GM18499 (cell line): ENCODE measurements at regions not wholly inside any gene's neighbourhood (a gene's known extent, or its start where the extent isn't known, plus 50 kb on each side); places are given as distances from the start of the nearest gene placed in this dataset.
"Not testable (repeated sequence)": the region's sequence is repeated elsewhere in the genome, so short reads cannot be mapped to it uniquely, and the experiment has no call there.

Experiments
- ATAC-seq: cut with Tn5 transposase; IDR thresholded peaks from one replicate; pipeline ENCODE4 v1.9.1; 2021; ENCODE audit warnings: moderate number of reproducible peaks; ENCODE audit not compliant: insufficient read depth, unreplicated experiment

DNA sequence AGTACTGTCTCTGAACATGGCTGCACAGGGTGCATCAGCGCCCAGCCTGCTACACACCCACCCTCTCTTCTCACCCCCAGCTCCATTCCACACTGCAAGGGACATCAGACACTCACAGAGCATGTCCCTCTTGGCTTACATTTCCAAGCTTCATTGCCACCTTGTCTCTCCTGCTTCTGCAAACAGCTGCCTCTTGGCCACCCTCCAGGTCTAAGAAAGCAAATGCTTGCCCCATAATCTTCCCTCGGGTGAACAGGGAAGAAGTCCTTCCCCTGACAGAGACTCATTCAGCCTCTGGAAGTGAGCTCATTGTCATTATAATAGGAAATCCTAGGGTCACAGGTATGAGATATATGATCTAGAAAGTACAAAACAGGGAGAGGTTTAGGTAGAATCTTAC lies 505.2 kb downstream of the RMST start:
- no peak for ATAC-seq

DNA sequence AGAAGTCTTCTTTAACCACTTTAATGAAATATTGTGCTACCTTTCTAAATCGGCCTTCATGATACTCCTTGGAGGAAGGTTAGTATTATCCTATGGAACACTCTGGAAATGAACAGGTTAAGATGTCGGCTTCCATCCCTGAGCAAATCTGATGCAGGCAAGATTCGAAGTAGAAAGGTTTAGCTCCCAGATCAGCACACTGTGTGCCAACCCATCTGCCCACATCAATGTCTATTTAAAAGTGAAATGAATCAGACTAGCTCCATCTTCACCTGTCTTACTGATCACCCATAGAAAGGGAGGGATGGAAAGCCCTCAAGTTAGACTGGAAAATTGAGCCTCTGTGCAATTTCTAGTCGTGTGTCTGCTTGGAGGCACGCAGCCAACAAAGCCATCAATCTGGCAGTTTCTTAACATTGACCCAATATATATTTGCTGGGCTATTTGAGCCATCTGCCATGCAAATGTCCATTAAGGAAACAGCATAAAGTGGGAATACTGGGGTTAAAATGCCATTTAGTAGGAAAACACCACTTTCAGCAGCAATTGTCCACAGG lies 506.1 kb downstream of the RMST start:
- no peak for ATAC-seq

DNA sequence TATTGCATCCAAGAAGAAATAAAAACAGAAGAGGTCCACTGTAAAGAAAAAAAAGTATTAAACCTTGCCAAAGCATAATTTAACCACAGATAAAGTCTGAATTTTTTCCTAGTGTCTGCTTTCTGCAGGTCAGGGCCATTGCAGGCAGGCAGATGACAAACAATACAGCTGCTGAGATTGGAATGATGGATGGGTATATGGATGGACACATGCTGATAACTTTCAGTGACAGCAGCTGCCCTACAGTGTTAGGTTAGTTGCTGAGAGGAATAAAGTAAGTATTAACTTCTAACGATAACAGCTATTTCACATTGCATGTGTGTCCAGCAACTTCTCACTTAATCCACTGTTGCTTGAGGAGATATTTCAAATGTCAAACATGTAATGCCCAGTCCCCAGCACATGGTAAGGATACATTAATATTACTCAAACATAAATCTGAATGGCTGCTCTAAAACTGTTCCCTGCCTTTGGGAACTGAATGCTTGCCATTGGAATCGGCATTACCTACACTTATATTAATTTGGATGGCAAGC lies 515.3 kb downstream of the RMST start:
- ATAC-seq, result no peak

DNA sequence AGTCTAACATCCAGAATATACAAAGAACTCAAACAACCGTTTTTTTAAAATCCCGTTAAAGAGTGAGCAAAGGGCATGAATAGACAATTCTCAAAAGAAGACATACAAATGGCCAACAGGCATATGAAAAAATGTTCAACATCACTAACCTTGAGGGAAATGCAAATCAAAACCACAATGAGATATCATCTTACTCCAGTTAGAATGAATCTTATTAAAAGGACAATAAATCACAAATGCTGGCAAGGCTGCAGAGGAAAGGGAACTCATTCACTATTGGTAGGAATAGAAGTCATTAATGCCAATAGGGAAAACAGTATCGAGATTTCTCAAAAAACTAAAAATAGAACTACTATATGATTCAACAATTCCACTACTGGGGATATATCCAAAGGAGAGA lies 520.1 kb downstream of the RMST start:
- ATAC-seq, result no peak

DNA sequence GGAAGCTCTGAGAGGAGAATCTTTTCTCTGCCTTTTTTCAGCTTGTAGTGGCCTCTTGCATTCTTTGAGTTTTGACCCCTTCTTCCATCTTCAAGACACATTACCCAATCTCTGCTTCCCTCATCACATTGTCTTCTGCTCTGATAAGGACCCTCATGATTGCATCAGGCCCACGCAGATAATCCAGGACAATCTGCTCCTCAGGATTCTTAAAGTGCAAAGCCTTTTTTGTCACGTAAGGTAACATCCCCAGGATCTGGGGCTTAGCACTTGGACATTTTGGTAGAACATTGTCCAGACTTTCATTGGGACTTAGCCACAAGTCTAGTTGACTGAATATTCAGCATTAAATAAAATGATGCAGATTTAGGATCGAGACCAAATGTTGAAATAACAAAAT lies 521.2 kb downstream of the RMST start:
- no peak for ATAC-seq

DNA sequence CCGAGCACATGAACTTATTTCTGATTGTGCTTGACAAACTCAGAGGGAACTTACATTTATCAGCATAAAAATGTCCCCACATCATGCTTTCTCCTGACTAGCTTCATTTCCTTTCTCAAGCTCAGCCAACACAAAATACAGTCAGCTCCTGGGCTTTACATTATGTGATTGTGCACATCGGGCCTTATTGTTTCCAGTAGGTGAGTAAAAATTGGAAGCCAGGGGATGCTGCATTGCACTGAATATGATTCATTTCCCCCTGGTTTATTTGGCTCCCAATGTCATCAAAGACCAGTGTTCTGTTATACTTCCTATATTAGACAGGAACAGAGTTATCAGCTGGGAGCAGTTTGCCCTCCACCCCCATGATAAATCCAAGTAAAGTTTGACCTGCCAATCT lies 521.8 kb downstream of the RMST start:
- ATAC-seq, result no peak

DNA sequence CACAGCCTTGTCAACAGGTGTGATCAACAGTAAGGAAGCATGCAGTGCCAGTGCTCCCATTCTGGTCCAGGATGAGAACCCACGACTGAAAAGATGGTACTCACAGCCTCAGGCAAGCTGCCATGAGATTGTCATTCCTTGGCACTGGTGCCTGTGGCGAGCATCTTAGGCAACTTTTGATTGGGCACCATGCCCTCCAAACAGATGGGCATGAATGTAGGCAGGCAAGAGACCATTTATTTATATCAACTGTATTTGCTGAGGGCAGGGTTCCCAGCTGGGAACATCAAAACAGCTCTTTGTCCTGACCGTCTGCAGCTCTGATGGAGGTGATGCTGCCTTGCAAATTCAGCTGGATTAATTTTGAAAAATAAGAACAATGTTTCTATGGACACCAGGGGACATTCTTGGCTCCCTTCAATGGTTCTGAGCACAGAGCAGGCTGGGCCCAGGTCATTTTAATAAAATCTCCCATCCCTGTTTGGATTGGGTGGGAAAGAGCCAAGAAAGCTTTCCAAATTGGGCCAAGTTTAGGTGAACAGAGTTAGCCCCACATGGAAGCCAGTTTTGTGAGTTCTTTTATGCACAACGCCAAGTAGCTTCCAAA lies 522.5 kb downstream of the RMST start:
- no peak for ATAC-seq

DNA sequence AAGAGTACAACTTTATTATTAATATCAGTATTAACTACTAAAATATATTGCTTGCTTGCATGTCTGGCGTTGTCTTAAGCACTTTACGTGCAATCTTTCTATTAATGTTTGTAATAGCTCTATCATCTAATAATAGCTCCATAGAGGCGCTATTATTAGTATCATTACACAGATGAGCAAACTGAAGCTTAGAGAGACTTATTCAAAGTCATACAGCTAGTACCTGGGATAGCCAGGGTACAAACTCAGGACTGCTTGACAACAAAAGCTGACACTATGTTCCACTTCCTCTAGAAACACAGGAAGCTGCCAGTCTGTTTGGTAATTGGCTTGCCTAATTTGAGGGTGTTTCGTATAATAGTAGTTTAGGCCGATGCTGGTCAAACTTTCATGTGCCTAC lies 523.2 kb downstream of the RMST start:
- ATAC-seq, result no peak

DNA sequence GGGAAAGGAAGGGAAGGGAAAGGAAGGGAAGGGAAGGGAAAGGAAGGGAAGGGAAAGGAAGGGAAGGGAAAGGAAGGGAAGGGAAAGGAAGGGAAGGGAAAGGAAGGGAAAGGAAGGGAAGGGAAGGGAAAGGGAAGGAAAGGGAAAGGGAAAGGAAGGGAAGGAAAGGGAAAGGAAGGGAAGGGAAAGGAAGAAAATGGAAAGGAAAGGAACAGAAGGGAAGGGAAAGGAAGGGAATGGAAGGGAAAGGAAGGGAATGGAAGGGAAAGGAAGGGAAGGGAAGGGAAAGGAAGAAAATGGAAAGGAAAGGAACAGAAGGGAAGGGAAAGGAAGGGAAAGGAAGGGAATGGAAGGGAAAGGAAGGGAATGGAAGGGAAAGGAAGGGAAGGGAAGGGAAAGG lies 526.0 kb downstream of the RMST start:
- not testable (repeated sequence) for ATAC-seq

DNA sequence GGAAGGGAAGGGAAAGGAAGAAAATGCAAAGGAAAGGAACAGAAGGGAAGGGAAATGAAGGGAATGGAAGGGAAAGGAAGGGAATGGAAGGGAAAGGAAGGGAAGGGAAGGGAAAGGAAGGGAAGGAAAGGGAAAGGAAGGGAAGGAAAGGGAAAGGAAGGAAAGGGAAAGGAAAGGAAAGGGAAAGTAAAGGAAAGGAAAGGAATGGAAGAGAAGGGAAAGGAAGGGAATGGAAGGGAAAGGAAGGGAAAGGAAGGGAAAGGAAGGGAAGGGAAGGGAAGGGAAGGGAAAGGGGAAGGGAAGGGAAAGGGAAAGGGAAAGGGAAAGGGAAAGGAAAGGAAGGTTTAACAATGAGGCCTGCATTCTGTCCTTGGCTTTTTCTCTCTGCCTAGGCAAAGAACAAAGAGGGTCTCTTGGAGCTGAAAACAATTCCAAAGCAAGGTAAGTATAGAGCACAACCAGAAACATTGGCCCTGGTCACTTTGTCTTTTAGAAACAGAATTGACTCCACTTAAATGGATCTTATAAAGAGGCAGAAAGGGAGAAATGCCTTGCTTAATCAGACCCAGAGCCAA lies 525.9 kb upstream of the TMPO start:
- ATAC-seq, result no peak

DNA sequence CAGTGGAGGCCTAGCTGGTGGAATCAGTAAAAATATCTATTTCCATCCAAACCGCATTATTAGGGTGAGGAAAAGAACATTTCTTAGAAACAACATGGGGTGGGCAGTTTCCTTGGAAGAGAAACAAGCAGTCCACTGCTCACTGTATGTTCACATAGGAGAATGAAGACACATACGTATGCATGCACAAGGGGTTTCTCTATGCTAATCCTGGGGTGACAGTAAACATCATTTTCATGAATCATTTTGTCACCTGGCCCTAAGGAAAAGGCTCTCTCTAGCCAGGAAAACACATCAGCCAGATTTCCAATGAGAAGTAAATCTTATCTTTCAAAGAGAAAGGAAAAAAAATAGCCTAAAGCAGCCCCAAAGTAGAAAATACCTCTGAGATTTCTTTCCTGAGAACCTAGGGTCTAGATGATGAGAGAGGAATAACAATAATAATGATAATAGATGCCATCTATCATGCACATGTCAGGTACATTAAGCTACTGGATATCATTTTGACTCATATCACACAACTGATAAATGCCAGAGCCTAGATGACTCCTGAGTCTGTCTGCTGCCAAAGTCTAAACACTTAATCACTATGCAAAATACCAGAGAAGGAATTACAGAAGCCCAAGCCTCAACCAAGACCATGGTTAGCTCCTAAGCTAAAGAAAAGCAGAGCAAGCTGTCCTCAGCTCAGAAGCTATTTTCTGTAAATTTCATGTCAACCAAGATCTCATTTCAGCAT lies 520.5 kb upstream of the TMPO start:
- ATAC-seq, result no peak

DNA sequence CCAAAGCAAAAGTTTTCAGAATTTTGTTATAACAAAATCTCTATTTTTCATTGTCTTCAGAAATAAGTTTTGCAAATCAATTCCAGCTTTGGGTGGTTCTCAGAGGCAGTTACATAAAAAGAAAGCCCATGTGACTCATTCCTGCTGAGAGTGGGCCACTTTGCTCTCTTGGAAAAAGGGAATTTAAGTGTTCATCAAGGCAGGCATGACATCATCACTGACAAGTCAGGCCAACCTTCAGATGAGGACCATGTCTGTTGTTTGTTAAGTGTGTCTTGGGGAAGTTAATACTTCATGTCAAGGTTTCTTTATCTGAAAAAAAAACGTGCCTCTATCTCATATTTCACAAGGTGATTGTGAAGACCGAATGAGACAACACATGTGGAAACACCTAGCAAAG lies 519.8 kb upstream of the TMPO start:
- no peak for ATAC-seq

DNA sequence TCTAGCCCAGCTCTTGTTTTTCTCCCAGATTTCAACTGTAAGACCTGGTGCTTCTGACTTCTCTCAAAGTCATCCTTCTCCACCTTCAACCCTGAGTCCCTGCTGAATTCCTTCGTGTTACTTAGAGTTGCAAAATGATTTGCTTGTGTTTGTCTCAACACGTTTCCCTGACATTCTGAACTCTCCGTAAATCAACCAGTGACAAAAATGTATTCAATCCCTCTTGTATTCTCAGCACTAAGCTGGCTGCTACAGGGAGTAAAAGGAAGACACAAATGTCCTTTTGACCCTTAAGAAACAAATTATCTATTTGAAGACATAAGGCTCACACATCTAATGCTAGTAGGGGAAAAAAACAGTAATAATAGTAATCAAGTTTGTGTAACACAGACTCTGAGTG lies 514.0 kb upstream of the TMPO start:
- no peak for ATAC-seq

DNA sequence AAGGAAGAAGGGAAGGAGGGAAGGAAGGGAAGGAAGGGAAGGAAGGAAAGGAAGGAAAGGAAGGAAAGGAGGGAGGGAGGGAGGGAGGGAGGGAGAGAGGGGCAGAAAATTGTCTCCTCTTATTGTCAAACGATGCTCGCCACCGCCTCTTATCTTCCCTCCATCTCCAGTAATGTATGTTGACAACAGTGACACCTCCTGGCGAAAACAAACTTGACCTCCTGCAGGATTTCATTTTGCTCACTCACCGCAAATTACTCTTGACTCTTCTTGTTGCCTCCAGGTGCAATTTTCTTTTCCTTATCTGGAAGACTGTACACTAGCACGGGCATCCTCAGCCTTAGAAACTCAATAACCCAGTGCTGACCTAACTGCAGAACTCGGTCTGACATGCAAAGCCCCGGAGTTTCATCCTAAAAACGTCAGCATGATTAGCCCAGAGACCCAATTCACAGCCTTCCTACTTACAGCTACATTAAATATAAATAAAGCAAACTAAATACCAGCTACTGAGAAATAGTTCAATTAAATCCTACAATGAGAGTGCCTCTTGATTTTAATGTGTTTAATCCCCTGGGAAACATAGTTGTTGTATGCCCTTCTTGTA lies 512.4 kb upstream of the TMPO start:
- ATAC-seq, result no peak

DNA sequence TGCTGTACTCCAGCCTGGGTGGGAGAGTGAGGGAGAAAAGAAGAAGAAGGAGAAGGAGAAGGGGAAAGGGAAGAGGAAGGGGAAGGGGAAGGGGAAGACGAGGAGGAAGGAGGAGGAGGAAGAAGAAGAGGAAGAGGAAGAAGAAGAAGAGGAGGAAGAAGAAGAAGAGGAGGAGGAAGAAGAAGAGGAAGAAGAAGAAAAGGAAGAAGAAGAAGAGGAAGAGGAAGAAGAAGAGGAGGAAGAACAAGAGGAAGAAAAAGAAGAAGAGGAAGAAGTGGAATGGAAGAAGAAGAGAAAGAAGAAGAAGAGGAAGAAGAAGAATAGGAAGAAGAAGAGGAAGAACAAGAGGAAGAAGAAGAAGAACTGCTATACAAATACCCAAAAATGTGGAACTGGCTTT lies 507.4 kb upstream of the TMPO start:
- no peak for ATAC-seq

DNA sequence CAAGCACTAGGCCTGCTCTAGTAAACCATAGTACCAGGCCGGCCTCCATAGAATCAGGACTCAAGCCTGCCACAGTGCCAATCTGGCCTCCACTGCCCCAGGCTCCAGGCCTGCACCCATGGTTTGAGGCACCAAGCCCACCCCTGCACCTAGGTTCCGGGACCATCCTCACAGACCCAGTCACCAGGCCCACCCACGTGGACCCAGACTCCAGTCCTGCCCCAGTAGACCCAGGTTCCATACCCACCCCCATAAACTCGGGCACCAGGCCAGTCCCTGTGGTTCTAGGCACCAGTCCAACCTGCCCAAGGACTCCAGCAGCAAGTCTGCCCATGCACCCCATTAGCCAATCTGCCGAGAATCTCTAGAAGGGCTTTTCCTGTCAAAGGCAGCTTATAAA lies 501.8 kb upstream of the TMPO start:
- no peak for ATAC-seq

DNA sequence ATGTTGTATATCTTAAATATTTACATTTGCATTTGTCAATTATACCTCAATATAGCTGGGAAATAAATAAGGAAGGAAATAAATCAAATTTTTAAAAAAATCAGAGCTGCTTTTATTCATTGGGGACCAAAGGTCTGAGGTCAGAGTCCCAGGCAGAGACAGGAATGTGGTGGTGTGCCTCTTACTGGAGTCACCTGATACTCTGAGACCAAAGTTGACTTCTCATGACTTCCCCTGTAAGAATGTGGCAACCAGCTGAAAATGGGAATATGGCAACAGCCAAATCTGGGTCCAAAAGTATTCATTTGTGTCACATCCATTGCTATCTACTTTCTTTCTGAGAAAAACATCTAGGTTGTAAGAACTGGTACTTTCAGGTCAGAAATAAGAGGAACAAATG lies 496.6 kb upstream of the TMPO start:
- ATAC-seq, result no peak

DNA sequence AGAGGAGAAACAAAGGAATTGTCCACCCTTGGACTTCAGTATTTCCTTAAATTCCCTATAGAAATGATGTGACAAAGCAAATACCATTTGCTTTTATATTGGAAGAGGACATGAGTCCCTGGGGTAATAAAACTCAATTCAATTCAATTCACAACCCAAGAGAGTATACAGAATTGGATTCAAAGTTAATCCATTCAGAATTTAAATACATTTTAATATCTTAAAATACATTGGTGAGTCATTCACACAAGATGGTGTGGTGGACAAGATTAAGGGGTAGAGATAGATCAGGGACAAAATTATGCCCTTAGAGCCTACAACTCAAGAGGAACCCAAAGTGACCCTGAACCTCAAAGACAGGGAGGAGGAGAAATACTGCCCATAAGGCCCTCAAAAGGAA lies 495.0 kb upstream of the TMPO start:
- no peak for ATAC-seq

DNA sequence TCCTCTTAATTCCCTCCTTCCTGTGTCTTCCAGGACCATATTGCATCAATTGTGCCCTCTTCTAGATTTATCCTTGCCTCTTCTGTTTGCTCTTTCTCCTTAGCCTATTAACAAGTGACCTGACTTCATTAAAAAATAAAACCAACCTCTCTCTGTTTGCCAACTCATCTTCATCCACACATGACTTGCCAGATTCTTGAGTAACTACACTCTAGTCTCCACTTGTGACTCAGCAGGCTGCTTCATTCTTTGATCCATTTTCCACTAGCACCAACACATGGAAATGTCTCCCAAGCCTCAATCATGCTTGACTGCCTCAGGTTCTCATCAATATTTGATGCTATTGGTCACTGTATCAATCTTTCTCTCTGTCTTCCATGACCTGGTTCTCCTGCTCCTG lies 492.4 kb upstream of the TMPO start:
- ATAC-seq, result no peak

DNA sequence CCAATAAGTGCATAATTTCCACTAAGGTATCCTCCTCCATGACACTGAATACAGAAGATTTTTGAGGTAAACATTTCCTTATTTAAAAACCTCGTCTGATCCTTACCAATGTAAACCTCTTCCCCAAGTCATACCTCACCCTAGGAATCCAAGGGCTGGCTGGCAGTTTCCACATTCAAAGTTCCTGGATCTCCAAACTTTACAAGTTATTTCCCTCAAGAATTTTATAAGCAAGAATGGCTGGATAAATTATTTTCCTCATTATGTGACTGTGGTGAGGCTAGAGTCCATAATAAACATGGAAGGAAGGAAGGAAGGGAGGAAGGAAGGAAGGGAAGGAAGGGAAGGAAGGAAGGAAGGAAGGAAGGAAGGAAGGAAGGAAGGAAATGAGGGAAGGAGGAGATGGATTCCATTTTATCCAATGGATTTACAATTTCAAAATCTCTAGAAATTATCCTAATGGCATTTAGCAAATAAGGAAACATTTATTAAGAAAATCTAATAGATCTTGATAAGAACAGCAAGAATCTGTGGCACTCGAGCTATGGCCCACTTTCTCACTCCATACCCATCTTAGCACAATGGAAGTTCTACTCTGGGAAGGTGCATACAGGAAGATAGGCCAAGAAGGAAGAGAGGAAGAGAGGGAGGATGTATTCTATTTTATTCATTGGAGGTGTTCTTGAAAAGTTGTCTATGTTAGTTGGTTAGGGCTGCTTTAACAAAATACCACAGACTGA lies 477.8 kb upstream of the TMPO start:
- no peak for ATAC-seq
